HL-60/S4 treated with retinoic acid at 250 ng/mL for 4 days and 3 days (cell line): ENCODE measurements at regions not wholly inside any gene's neighbourhood (a gene's known extent, or its start where the extent isn't known, plus 50 kb on each side); places are given as distances from the start of the nearest gene placed in this dataset.
"Not testable (repeated sequence)": the region's sequence is repeated elsewhere in the genome, so short reads cannot be mapped to it uniquely, and the experiment has no call there.

Experiments
- in situ Hi-C: fragments of 300-500 bp; cut with MboI; formaldehyde crosslinking; loops from 2 replicates; pipeline ENCODE4 v1.7.0; 2022; ENCODE audit warnings: low sequenced_read_pairs

DNA sequence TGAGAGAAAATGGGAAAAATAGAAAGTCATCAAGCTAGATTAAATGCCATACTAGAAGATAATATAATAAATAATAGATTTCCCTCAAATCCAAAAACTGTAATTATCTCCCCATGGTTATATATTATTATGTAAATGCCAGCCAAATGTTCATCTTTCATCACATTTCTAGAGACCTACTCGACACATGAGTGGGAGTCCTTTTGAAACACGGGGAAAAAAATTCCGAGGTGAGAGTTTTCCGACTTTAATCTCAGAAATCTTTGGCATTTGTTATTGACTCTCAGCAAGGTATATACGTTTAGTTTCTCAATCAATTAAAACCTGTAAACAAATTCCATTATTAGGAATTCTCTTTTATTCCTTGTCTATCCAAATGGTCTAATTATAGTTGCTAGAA, 465.4 kb upstream of the SMIM31 start:
- in situ Hi-C loops = no loop called here

GRCh38 chr4:164293203-164293602, 460.7 kb upstream of the SMIM31 start:
- in situ Hi-C loops = no loop called here

GRCh38 chr4:164293743-164294142, 460.2 kb upstream of the SMIM31 start:
- in situ Hi-C loops = no loop called here

DNA sequence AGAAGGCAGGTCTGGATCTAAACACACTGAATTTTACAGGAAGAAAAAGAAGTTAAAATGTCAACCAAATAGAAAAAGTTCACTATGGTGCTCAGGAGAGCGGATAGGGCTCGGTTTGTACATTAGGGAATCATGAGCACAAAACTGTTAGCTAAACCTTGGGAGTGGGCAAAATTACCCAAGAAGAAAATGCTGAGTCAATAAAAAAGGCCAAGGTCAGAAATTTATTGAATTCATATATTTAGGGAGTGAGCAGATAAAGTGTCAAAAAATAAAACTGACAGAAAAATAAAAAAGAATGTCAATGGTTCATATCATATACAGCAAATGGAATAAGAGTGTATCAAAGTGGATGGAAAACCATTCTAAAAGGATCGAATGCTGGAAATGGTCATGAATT, 452.5 kb upstream of the SMIM31 start:
- in situ Hi-C loops = no loop called here

- in situ Hi-C loops = no loop called here
Observed at GRCh38 chr4:164304101-164304639, 449.8 kb upstream of the SMIM31 start.

GRCh38 chr4:164304861-164305260, 449.1 kb upstream of the SMIM31 start:
- in situ Hi-C loops = no loop called here

DNA sequence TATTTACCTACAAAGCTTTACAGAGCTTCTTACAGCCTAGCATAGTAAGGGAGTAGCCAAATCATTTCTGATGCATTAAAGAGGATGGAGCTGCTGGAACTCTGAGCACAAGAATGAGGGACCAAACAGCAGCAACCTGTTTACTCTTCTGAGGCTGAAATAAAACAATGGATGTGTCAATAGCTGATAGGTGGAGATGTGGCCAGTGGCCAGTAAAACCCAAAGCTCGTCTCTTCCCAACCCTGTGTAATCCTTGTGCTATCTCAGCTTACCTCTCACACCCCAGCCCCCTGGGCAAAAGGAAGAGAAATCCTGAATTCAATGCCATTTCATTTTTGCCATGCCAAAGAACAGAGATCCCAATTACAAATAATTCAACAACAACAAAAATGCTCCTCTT, 446.7 kb upstream of the SMIM31 start:
- in situ Hi-C loops = no loop called here

- in situ Hi-C loops = no loop called here
Observed at GRCh38 chr4:164312671-164313070, 441.3 kb upstream of the SMIM31 start.

DNA sequence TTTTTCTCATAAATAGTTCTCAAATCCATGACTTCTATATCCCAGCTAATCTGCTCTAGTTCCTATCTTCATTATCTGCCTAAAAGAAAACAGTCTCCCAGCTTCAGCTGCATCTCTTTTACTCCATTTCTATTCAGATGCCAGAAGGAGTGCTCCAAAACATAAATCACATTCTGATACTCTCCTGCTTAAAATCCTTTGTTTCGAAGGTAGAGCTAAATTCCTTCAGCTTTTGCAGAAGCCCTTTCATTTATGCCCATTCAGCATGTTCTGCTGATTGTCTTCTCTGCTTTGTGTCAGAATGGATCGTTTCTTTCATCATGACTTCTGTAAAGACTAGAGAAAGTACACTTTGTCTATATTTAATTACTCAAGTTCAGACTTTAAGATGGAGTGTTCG, 440.1 kb upstream of the SMIM31 start:
- in situ Hi-C loops = no loop called here

DNA sequence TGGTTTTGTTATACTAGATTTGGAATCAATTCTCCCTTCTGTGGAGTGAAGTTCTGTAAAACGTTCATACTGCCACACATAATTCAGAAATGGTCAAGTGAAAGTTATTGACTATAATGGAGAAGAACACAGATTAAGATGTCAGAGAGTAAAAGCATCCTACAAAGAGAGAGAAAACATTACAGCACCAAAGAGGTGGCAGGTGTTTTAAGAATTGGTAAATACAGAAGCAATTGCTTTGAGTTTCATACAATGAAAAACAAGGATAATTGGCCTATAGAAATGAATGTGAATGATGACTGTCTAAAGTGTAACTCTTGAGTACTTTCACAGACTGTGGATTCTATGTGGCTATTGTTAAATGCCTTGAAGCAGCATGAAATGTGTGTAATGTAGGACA, 435.6 kb upstream of the SMIM31 start:
- in situ Hi-C loops = no loop called here

- in situ Hi-C loops = no loop called here
Observed at GRCh38 chr4:164319688-164320087, 434.2 kb upstream of the SMIM31 start.

GRCh38 chr4:164320847-164321246, 433.1 kb upstream of the SMIM31 start:
- in situ Hi-C loops = no loop called here

GRCh38 chr4:164326056-164326455, 427.9 kb upstream of the SMIM31 start:
- in situ Hi-C loops = no loop called here

GRCh38 chr4:164337219-164337944, 416.5 kb upstream of the SMIM31 start:
- in situ Hi-C loops = no loop called here

DNA sequence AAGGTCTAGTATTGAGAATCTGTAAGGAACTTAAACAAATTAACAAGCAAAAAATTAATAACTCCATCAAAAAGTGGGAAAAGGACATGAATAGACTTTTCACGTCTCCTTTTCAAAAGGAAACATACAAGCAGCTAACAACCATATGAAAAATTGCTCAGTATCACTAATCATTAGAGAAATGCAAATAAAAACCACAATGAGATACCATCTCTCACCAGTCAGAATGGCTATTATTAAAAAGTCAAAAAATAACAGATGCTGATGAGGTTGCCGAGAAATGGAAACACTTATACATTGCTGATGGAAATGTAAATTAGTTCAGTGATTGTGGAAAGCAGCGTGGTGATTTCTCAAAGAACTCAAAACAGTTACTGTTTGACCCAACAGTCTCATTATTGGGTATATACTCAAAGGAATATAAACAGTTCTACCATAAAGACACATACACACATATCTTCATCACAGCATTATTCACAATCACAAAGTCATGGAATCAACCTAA, 410.4 kb upstream of the SMIM31 start:
- in situ Hi-C loops = no loop called here

GRCh38 chr4:164345756-164346155, 408.2 kb upstream of the SMIM31 start:
- in situ Hi-C loops = no loop called here

GRCh38 chr4:164350061-164350460, 403.9 kb upstream of the SMIM31 start:
- in situ Hi-C loops = no loop called here

- in situ Hi-C loops = not testable (repeated sequence)
Observed at GRCh38 chr4:164350716-164351115, 403.2 kb upstream of the SMIM31 start.

DNA sequence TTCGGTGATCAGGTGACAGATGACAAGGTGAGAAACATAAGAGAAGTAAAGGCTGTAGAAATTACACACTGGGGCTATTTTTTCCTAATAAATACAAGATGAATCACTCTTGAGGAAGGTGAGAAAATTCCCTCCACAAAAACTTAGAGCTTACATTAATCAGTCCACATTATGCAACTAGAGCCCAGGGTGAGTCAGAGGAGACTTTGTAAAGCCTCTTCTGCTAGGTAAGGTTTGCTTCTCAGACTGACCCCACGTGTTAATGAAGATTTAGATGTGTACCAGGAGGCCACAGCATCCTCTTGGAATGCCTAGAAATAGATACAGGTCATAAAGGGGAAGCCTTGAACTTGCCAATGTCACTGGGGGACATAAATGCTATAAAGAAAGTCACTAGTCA, 396.0 kb upstream of the SMIM31 start:
- in situ Hi-C loops = no loop called here

GRCh38 chr4:164358400-164358799, 395.5 kb upstream of the SMIM31 start:
- in situ Hi-C loops = no loop called here

- in situ Hi-C loops = no loop called here
Observed at GRCh38 chr4:164359881-164360280, 394.1 kb upstream of the SMIM31 start.

DNA sequence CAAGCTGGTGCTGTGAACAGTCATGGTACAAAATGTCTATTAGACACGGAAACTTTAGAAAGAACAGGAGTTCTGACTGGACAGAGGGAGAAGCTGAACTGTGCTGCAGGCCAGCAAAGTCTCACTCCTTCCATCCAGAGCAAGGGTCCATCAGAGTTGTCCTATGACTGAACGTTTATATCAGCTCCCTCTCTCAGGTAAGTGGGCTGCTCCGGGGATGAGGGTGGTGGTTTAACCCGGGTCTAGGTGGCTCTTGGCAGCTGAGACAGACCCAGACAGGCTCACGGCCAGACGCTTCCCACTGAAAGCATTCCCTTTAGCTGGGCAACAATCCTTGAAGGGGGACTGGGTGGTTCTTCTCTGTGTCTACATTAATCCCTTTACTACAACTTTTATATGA, 385.0 kb upstream of the SMIM31 start:
- in situ Hi-C loops = no loop called here

DNA sequence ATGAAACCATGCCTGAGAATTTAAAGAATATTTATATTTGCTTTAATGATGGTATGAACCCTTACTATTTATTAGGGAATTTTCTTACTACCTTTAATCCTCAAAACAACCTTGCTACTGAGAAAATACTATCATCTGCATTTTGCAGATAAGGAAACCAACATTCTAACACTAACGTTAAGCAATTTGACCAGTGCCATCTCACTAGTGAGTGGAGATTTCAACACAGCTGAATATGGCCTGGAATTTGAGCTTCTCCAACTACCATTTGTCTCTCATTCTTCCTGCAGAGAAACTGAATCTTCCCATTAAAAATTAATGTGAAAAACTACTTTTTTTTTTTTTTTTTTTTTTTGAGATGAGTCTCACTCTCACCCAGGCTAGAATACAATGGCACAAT, 380.9 kb upstream of the SMIM31 start:
- in situ Hi-C loops = no loop called here
